HG02970 (cell line): ENCODE measurements at regions not wholly inside any gene's neighbourhood (a gene's known extent, or its start where the extent isn't known, plus 50 kb on each side); places are given as distances from the start of the nearest gene placed in this dataset.
A peak's percentile ranks its signal among the peaks of the same experiment; 100 is the strongest.
"Not testable (repeated sequence)": the region's sequence is repeated elsewhere in the genome, so short reads cannot be mapped to it uniquely, and the experiment has no call there.

Experiments used
- ATAC-seq: cut with Tn5 transposase; IDR thresholded peaks from one replicate; pipeline ENCODE4 v1.9.1; 2021; ENCODE audit warnings: mild to moderate bottlenecking, moderate library complexity, moderate number of reproducible peaks; ENCODE audit not compliant: unreplicated experiment, low FRiP score

- no peak for ATAC-seq
Observed at GRCh38 chr2:212797484-212798205, 259.0 kb upstream of the ERBB4 start.

- ATAC-seq: no peak
Observed at GRCh38 chr2:212794471-212794870, 255.9 kb upstream of the ERBB4 start.

GRCh38 chr2:212791569-212791968, 253.0 kb upstream of the ERBB4 start:
- no peak for ATAC-seq

GRCh38 chr2:212786088-212786487, 247.5 kb upstream of the ERBB4 start:
- ATAC-seq: not testable (repeated sequence)

- ATAC-seq: no peak
Observed at GRCh38 chr2:212777020-212777491, 238.5 kb upstream of the ERBB4 start.

- ATAC-seq: no peak
Observed at GRCh38 chr2:212773808-212774339, 235.3 kb upstream of the ERBB4 start.

GRCh38 chr2:212770240-212770639, 231.6 kb upstream of the ERBB4 start:
- no peak for ATAC-seq

- ATAC-seq: no peak
Observed at GRCh38 chr2:212766921-212767320, 228.3 kb upstream of the ERBB4 start.

- no peak for ATAC-seq
Observed at GRCh38 chr2:212752730-212753351, 214.2 kb upstream of the ERBB4 start.

- peak; percentile 62 for ATAC-seq
Observed at GRCh38 chr2:212745359-212745758, 206.8 kb upstream of the ERBB4 start.

- ATAC-seq: no peak
Observed at GRCh38 chr2:212737392-212738172, 199.0 kb upstream of the ERBB4 start.

GRCh38 chr2:212736385-212736726, 197.8 kb upstream of the ERBB4 start:
- ATAC-seq: no peak

- ATAC-seq: no peak
Observed at GRCh38 chr2:212733273-212733672, 194.7 kb upstream of the ERBB4 start.

- ATAC-seq: no peak
Observed at GRCh38 chr2:212732860-212733259, 194.3 kb upstream of the ERBB4 start.

GRCh38 chr2:212730994-212731393, 192.4 kb upstream of the ERBB4 start:
- peak; percentile 65 for ATAC-seq

- ATAC-seq: no peak
Observed at GRCh38 chr2:212728717-212729116, 190.1 kb upstream of the ERBB4 start.

- peak; percentile 53 for ATAC-seq
Observed at GRCh38 chr2:212727751-212728150, 189.1 kb upstream of the ERBB4 start.

- no peak for ATAC-seq
Observed at GRCh38 chr2:212726403-212726802, 187.8 kb upstream of the ERBB4 start.

GRCh38 chr2:212725180-212725579, 186.6 kb upstream of the ERBB4 start:
- ATAC-seq: no peak

- no peak for ATAC-seq
Observed at GRCh38 chr2:212723226-212723625, 184.6 kb upstream of the ERBB4 start.

GRCh38 chr2:212722046-212722445, 183.4 kb upstream of the ERBB4 start:
- ATAC-seq: no peak
